Neural progenitor cell (in vitro differentiated cells): ENCODE measurements at regions not wholly inside any gene's neighbourhood (a gene's known extent, or its start where the extent isn't known, plus 50 kb on each side); places are given as distances from the start of the nearest gene placed in this dataset.
"Not testable (repeated sequence)": the region's sequence is repeated elsewhere in the genome, so short reads cannot be mapped to it uniquely, and the experiment has no call there.

Experiments used
- DNase-seq: peaks from one replicate; pipeline ENCODE4 v3.0.0-alpha.2; 2016; ENCODE audit warnings: low spot score
- H2AFZ ChIP-seq: fragments of 200-600 bp; sonication (generic); replicated peaks from 2 replicates; pipeline ENCODE4 v1.6.1; 2016; ENCODE audit warnings: antibody characterized with exemption
- H3F3A ChIP-seq: fragments of 200-600 bp; sonication (generic); 2 replicates; pipeline ENCODE4 v1.6.1; 2016; ENCODE audit warnings: antibody characterized with exemption, low read depth
- H3K27ac ChIP-seq: fragments of 200-600 bp; sonication (generic); 2 replicates; pipeline ENCODE4 v1.5.1; 2016; ENCODE audit warnings: mild to moderate bottlenecking
- H3K27me3 ChIP-seq: fragments of 200-600 bp; sonication (generic); 2 replicates; pipeline ENCODE4 v1.6.1; 2016; ENCODE audit warnings: mild to moderate bottlenecking, moderate library complexity
- H3K36me3 ChIP-seq: fragments of 200-600 bp; sonication (generic); 2 replicates; pipeline ENCODE4 v1.5.1; 2016
- H3K4me1 ChIP-seq: fragments of 200-600 bp; sonication (generic); 2 replicates; pipeline ENCODE4 v1.6.1; 2016; ENCODE audit warnings: mixed run types
- H3K4me2 ChIP-seq: fragments of 200-600 bp; sonication (generic); 2 replicates; pipeline ENCODE4 v1.6.1; 2016
- H3K4me3 ChIP-seq: fragments of 200-600 bp; sonication (generic); 2 replicates; pipeline ENCODE4 v1.5.1; 2016
- H3K79me2 ChIP-seq: fragments of 200-600 bp; sonication (generic); 2 replicates; pipeline ENCODE4 v1.6.1; 2016; ENCODE audit warnings: low read depth
- H3K9ac ChIP-seq: fragments of 200-600 bp; sonication (generic); 2 replicates; pipeline ENCODE4 v1.6.1; 2016
- H3K9me3 ChIP-seq: fragments of 200-600 bp; sonication (generic); 2 replicates; pipeline ENCODE4 v1.5.1; 2016; ENCODE audit warnings: low read depth
- H4K20me1 ChIP-seq: fragments of 200-600 bp; sonication (generic); 2 replicates; pipeline ENCODE4 v1.6.1; 2016; ENCODE audit warnings: low read depth
- H3K27ac Mint-ChIP-seq: 3 replicates; pipeline ENCODE4 v1.8.0; 2021; ENCODE audit warnings: mixed read lengths
- H3K27me3 Mint-ChIP-seq: 2 replicates; pipeline ENCODE4 v1.8.0; 2022; ENCODE audit warnings: low read depth, mild to moderate bottlenecking, inconsistent platforms, moderate library complexity, mixed read lengths; ENCODE audit not compliant: insufficient read depth
- H3K36me3 Mint-ChIP-seq: 3 replicates; pipeline ENCODE4 v1.8.0; 2021; ENCODE audit warnings: mixed read lengths
- H3K4me1 Mint-ChIP-seq: 3 replicates; pipeline ENCODE4 v1.8.0; 2021; ENCODE audit warnings: mixed read lengths
- H3K4me3 Mint-ChIP-seq: 3 replicates; pipeline ENCODE4 v1.8.0; 2021; ENCODE audit warnings: mild to moderate bottlenecking, moderate library complexity, mixed read lengths
- H3K9me3 Mint-ChIP-seq: 3 replicates; pipeline ENCODE4 v1.8.0; 2020; ENCODE audit warnings: mixed read lengths
- EZH2 ChIP-seq: fragments of 200-600 bp; sonication (generic); IDR thresholded peaks from 2 replicates; pipeline ENCODE4 v1.6.1; 2017; ENCODE audit warnings: antibody characterized with exemption, mild to moderate bottlenecking, moderate library complexity
- EZH2phosphoT487 ChIP-seq: fragments of 200-600 bp; sonication (generic); IDR thresholded peaks from 2 replicates; pipeline ENCODE4 v1.6.1; 2017; ENCODE audit warnings: antibody characterized with exemption
- TF ChIP-seq, protein P1 (sequence below): fragments of 200-600 bp; sonication (generic); IDR thresholded peaks from 2 replicates; pipeline ENCODE4 v1.5.1; 2017; ENCODE audit warnings: antibody characterized with exemption, mild to moderate bottlenecking

DNA sequence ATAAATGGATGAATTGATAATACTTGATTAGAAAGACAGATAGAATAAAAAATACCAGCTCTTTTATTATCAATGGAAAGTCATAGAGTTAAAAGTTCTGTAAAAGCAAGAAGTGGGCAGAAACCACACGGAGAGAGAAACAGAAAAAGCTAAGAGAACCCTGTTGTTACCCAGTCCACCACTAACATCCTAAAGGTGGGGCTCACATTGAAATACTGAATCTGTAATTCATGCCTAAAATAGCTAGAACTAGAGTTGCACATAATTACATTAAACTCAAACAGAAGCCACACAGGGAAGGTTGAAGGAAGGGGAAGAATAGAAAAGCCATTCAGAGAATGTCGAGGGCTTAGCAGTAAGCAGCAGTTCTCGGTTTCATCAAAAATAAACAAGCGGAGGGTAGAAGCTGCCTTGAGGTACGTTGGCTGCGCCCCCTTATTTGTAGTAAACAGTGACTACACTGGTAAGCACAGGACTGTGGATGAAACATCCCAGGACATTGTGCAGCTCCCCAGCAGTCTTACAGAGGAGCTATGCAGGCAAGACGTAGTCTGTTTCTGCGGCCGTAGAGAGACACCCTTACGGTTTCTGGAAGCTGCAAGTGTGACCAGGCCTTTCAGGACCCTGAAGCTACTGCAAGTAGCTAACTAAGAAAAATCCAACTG is 1247.0 kb upstream of the GYPC start:
- Mint-ChIP-seq H3K27ac (no peak overlapping the region), H3K9me3 (no peaks in the 10 kb centered on the region), H3K4me1 (peaks cover 5% of the 10 kb centered on the region), H3K4me3 (no peak overlapping the region), H3K36me3 (no peaks in the 10 kb centered on the region), H3K27me3 (no peaks in the 10 kb centered on the region)
- no peak for DNase-seq
- Histone ChIP-seq H3K9me3 (no peaks in the 10 kb centered on the region), H3F3A (no peaks in the 10 kb centered on the region), H3K27me3 (no peaks in the 10 kb centered on the region), H3K4me3 (no peak overlapping the region), H4K20me1 (no peaks in the 10 kb centered on the region), H2AFZ (peak overlapping the region; percentile 61), H3K27ac (no peak overlapping the region), H3K36me3 (no peaks in the 10 kb centered on the region), H3K79me2 (no peaks in the 10 kb centered on the region), H3K4me1 (no peaks in the 10 kb centered on the region), H3K9ac (no peak overlapping the region), H3K4me2 (no peak overlapping the region)
- TF ChIP-seq, protein P1, sequence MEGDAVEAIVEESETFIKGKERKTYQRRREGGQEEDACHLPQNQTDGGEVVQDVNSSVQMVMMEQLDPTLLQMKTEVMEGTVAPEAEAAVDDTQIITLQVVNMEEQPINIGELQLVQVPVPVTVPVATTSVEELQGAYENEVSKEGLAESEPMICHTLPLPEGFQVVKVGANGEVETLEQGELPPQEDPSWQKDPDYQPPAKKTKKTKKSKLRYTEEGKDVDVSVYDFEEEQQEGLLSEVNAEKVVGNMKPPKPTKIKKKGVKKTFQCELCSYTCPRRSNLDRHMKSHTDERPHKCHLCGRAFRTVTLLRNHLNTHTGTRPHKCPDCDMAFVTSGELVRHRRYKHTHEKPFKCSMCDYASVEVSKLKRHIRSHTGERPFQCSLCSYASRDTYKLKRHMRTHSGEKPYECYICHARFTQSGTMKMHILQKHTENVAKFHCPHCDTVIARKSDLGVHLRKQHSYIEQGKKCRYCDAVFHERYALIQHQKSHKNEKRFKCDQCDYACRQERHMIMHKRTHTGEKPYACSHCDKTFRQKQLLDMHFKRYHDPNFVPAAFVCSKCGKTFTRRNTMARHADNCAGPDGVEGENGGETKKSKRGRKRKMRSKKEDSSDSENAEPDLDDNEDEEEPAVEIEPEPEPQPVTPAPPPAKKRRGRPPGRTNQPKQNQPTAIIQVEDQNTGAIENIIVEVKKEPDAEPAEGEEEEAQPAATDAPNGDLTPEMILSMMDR: no peak
- no peak for TF ChIP-seq EZH2
- TF ChIP-seq EZH2phosphoT487: no peak

- no peaks in the 10 kb centered on the region for H3F3A ChIP-seq
- no peak for DNase-seq
- H3K27ac Mint-ChIP-seq: no peak overlapping the region
These were observed 1237.5 kb upstream of the GYPC start for GRCh38 chr2:125418483-125418882.

DNA sequence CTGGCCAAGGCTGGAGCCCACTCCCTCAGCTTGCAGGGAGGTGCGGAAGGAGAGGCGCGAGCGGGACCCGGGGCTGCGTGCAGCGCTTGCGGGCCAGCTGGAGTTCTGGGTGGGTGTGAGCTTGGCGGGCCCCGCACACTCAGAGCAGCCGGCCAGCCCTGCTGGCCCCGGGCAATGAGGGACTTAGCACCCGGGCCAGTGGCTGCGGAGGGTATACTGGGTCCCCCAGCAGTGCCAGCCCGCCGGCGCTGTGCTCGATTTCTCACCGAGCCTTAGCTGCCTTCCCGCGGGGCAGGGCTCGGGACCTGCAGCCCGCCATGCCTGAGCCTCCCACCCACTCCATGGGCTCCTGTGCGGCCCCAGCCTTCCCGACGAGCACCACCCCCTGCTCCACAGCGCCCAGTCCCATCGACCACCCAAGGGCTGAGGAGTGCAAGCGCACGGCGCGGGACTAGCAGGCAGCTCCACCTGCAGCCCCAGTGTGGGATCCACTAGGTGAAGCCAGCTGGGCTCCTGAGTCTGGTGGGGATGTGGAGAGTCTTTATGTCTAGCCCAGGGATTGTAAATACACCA is 1233.7 kb upstream of the GYPC start:
- H3K9me3 ChIP-seq, H3K27me3 Mint-ChIP-seq, H3K36me3 Mint-ChIP-seq, H3K4me2 ChIP-seq, H3K36me3 ChIP-seq, H3K27me3 ChIP-seq, H3K9ac ChIP-seq, H3K4me3 ChIP-seq, H3K27ac Mint-ChIP-seq, H3F3A ChIP-seq, H2AFZ ChIP-seq, H3K4me3 Mint-ChIP-seq, H3K79me2 ChIP-seq, DNase-seq, H4K20me1 ChIP-seq, H3K27ac ChIP-seq, H3K9me3 Mint-ChIP-seq: not testable (repeated sequence)
- H3K4me1 ChIP-seq: peaks cover 12% of the 10 kb centered on the region
- peaks cover 14% of the 10 kb centered on the region for H3K4me1 Mint-ChIP-seq

More at GRCh38 chr2:125418483-125418882, 1237.5 kb upstream of the GYPC start:
- Histone ChIP-seq H3K79me2 (no peaks in the 10 kb centered on the region), H3K4me2 (no peak overlapping the region), H3K4me1 (no peaks in the 10 kb centered on the region), H3K9ac (no peak overlapping the region), H3K27me3 (no peaks in the 10 kb centered on the region), H3K27ac (no peak overlapping the region), H3K9me3 (no peaks in the 10 kb centered on the region), H3K36me3 (no peaks in the 10 kb centered on the region), H3K4me3 (no peak overlapping the region), H2AFZ (no peak overlapping the region), H4K20me1 (no peaks in the 10 kb centered on the region)
- H3K9me3 Mint-ChIP-seq: peaks cover 8% of the 10 kb centered on the region
- TF ChIP-seq EZH2phosphoT487: no peak
- no peak for TF ChIP-seq EZH2
- TF ChIP-seq, protein P1: no peak
- H3K4me1 Mint-ChIP-seq: peaks cover 3% of the 10 kb centered on the region
- H3K36me3 Mint-ChIP-seq: no peaks in the 10 kb centered on the region
- H3K27me3 Mint-ChIP-seq: no peaks in the 10 kb centered on the region
- no peak overlapping the region for H3K4me3 Mint-ChIP-seq

- Mint-ChIP-seq H3K4me3 (no peak overlapping the region), H3K36me3 (no peaks in the 10 kb centered on the region), H3K27ac (no peak overlapping the region), H3K9me3 (peaks cover 3% of the 10 kb centered on the region), H3K27me3 (no peaks in the 10 kb centered on the region), H3K4me1 (peaks cover 14% of the 10 kb centered on the region)
- no peaks in the 10 kb centered on the region for H3K27me3 ChIP-seq
- TF ChIP-seq, protein P1: no peak
- TF ChIP-seq EZH2phosphoT487: no peak
- no peak for TF ChIP-seq EZH2
- H2AFZ ChIP-seq: no peak overlapping the region
- no peaks in the 10 kb centered on the region for H4K20me1 ChIP-seq
- no peaks in the 10 kb centered on the region for H3K79me2 ChIP-seq
- H3K36me3 ChIP-seq: no peaks in the 10 kb centered on the region
- no peak overlapping the region for H3K4me3 ChIP-seq
- H3F3A ChIP-seq: no peaks in the 10 kb centered on the region
- H3K4me1 ChIP-seq: peaks cover 12% of the 10 kb centered on the region
- H3K9me3 ChIP-seq: no peaks in the 10 kb centered on the region
- H3K4me2 ChIP-seq: peak overlapping the region; percentile 13
- no peak overlapping the region for H3K27ac ChIP-seq
- DNase-seq: peak; percentile 51
- H3K9ac ChIP-seq: no peak overlapping the region
These were observed 1231.6 kb upstream of the GYPC start for GRCh38 chr2:125424266-125424785.
